HepG2 (cell line): ENCODE measurements at regions not wholly inside any gene's neighbourhood (a gene's known extent, or its start where the extent isn't known, plus 50 kb on each side); places are given as distances from the start of the nearest gene placed in this dataset.

Experiments
- CEBPG ChIP-seq: IDR thresholded peaks from 2 replicates; pipeline ENCODE4 v1.6.1; 2016
- ELF1 ChIP-seq: sonication (generic); formaldehyde crosslinking; IDR thresholded peaks from 2 replicates; pipeline ENCODE4 v1.4.0; 2020; ENCODE audit warnings: missing genetic modification reagents
- ELF3 ChIP-seq: IDR thresholded peaks from 2 replicates; pipeline ENCODE4 v1.6.1; 2016; ENCODE audit warnings: missing genetic modification reagents, missing compliant biosample characterization
- FOXK1 ChIP-seq: sonication (generic); formaldehyde crosslinking; IDR thresholded peaks from 2 replicates; pipeline ENCODE4 v1.4.0; 2020; ENCODE audit warnings: low read depth, missing genetic modification reagents, borderline replicate concordance
- GFI1 ChIP-seq: sonication (generic); formaldehyde crosslinking; IDR thresholded peaks from 2 replicates; pipeline ENCODE4 v1.5.0; 2020; ENCODE audit warnings: missing genetic modification reagents, mild to moderate bottlenecking, borderline replicate concordance
- GTF2F1 ChIP-seq: fragments of 150-350 bp; IDR thresholded peaks from 2 replicates; pipeline ENCODE4 v1.6.1; 2014; ENCODE audit warnings: low read length
- HOXD1 ChIP-seq: sonication (generic); formaldehyde crosslinking; IDR thresholded peaks from 2 replicates; pipeline ENCODE4 v1.5.0; 2020; ENCODE audit warnings: missing genetic modification reagents
- ISL2 ChIP-seq: sonication (generic); formaldehyde crosslinking; IDR thresholded peaks from 2 replicates; pipeline ENCODE4 v1.5.0; 2020; ENCODE audit warnings: missing genetic modification reagents
- KAT8 ChIP-seq: IDR thresholded peaks from 2 replicates; pipeline ENCODE4 v1.6.1; 2016; ENCODE audit warnings: missing genetic modification reagents, missing compliant biosample characterization
- MATR3 ChIP-seq: sonication (generic); formaldehyde crosslinking; IDR thresholded peaks from 2 replicates; pipeline ENCODE4 v1.4.0; 2020; ENCODE audit warnings: missing genetic modification reagents
- PCBP1 ChIP-seq: fragments of 200-400 bp; formaldehyde crosslinking; IDR thresholded peaks from 2 replicates; pipeline ENCODE4 v1.6.1; 2017; ENCODE audit warnings: mild to moderate bottlenecking, low read depth, low read length, borderline replicate concordance
- PCBP2 ChIP-seq: fragments of 200-400 bp; formaldehyde crosslinking; optimal IDR thresholded peaks from 2 replicates; pipeline ENCODE3; 2018; ENCODE audit warnings: low read length, low read depth; ENCODE audit not compliant: poor library complexity, severe bottlenecking
- PHF20 ChIP-seq: sonication (generic); formaldehyde crosslinking; IDR thresholded peaks from 2 replicates; pipeline ENCODE4 v1.5.0; 2020; ENCODE audit warnings: mild to moderate bottlenecking, missing genetic modification reagents
- RBAK ChIP-seq: sonication (generic); formaldehyde crosslinking; IDR thresholded peaks from 2 replicates; pipeline ENCODE4 v1.5.1; 2020; ENCODE audit warnings: mild to moderate bottlenecking, missing genetic modification reagents
- RBM39 ChIP-seq: fragments of 200-400 bp; formaldehyde crosslinking; IDR thresholded peaks from one replicate; pipeline ENCODE4 v1.6.1; 2018; ENCODE audit warnings: antibody characterized with exemption, mild to moderate bottlenecking, low read depth, low read length; ENCODE audit not compliant: poor library complexity, severe bottlenecking
- RORA ChIP-seq: sonication (generic); formaldehyde crosslinking; IDR thresholded peaks from 2 replicates; pipeline ENCODE4 v1.5.0; 2020; ENCODE audit warnings: mild to moderate bottlenecking, missing genetic modification reagents, moderate library complexity
- SMC3 ChIP-seq: IDR thresholded peaks from 2 replicates; pipeline ENCODE4 v1.6.1; 2011; ENCODE audit warnings: low read length, improper control_type of control experiment
- STAG1 ChIP-seq: sonication (generic); formaldehyde crosslinking; IDR thresholded peaks from 2 replicates; pipeline ENCODE4 v1.4.0; 2020; ENCODE audit warnings: missing genetic modification reagents
- TGIF2 ChIP-seq: IDR thresholded peaks from 2 replicates; pipeline ENCODE4 v1.6.1; 2016; ENCODE audit warnings: control low read depth, missing compliant biosample characterization
- ZFYVE20 ChIP-seq: sonication (generic); formaldehyde crosslinking; IDR thresholded peaks from 2 replicates; pipeline ENCODE4 v1.8.0; 2023; ENCODE audit warnings: low read depth, mild to moderate bottlenecking, moderate library complexity, missing genetic modification reagents, borderline replicate concordance
- ZNF124 ChIP-seq: sonication (generic); formaldehyde crosslinking; IDR thresholded peaks from 2 replicates; pipeline ENCODE4 v1.4.0; 2020; ENCODE audit warnings: missing genetic modification reagents
- ZNF558 ChIP-seq: sonication (generic); formaldehyde crosslinking; IDR thresholded peaks from 2 replicates; pipeline ENCODE4 v1.9.0; 2022; ENCODE audit warnings: mild to moderate bottlenecking, missing genetic modification reagents, borderline replicate concordance
- ZNF761 ChIP-seq: sonication (generic); formaldehyde crosslinking; conservative IDR thresholded peaks from 2 replicates; pipeline ENCODE4 v1.4.0; 2020; ENCODE audit warnings: mild to moderate bottlenecking, missing genetic modification reagents
- ZSCAN29 ChIP-seq: sonication (generic); formaldehyde crosslinking; conservative IDR thresholded peaks from 2 replicates; pipeline ENCODE4 v1.4.0; 2020; ENCODE audit warnings: mild to moderate bottlenecking, missing genetic modification reagents
- TF ChIP-seq, protein P1 (sequence below): IDR thresholded peaks from 2 replicates; pipeline ENCODE4 v1.6.1; 2016
- TF ChIP-seq, protein P2 (sequence below): sonication (generic); formaldehyde crosslinking; IDR thresholded peaks from 2 replicates; pipeline ENCODE4 v1.5.0; 2020; ENCODE audit warnings: missing genetic modification reagents
- TF ChIP-seq, protein P3 (sequence below): sonication (generic); formaldehyde crosslinking; IDR thresholded peaks from 2 replicates; pipeline ENCODE4 v1.8.0; 2022; ENCODE audit warnings: missing genetic modification reagents, mild to moderate bottlenecking, borderline replicate concordance
- TF ChIP-seq, protein P4 (sequence below): IDR thresholded peaks from 2 replicates; pipeline ENCODE4 v1.6.1; 2018; ENCODE audit warnings: missing genetic modification reagents, mild to moderate bottlenecking, missing compliant biosample characterization

DNA sequence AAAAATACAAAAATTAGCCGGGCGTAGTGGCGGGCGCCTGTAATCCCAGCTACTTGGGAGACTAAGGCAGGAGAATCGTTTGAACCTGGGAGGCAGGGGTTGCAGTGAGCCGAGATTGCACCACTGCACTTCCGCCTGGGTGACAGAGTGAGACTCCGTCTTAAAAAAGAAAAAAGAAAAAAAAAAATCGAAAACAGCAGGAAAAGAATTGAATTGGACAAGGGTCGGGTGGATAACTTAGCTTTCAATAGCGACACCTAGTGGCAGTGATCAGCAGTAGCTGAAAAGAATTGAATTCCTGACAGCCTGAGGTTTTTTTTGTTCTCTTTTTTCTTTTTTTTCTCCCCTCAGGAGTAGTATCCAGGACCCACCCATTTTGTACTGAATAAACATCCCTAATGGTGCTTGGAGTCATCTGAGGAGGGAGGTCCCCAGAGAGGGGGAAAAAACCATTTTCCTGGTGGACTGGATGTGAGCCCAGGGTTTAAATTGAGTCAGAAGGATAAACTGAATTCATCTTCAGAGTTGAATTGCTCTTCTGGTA is 55.1 kb downstream of the CYCS start (continued):
- TF ChIP-seq PCBP2 (no peak), RBAK (CRISPR knock-in tag) (no peak), MATR3 (CRISPR knock-in tag) (no peak), PHF20 (no peak), FOXK1 (CRISPR knock-in tag) (0 out of 2 replicates have a peak, but pooled peaks have one; percentile 15), ZNF124 (CRISPR knock-in tag) (0 out of 2 replicates have a peak, but pooled peaks have one; percentile 24), KAT8 (0 out of 2 replicates have a peak, but pooled peaks have one; percentile 21), SMC3 (peak; percentile 89), RBM39 (no peak), ZFYVE20 (CRISPR knock-in tag) (no peak), ELF1 (0 out of 2 replicates have a peak, but pooled peaks have one; percentile 20), GTF2F1 (no peak), ZSCAN29 (CRISPR knock-in tag) (no peak), ZNF761 (0 out of 2 replicates have a peak, but pooled peaks have one; percentile 47), GFI1 (0 out of 2 replicates have a peak, but pooled peaks have one; percentile 25), PCBP1 (no peak), ISL2 (0 out of 2 replicates have a peak, but pooled peaks have one; percentile 30), CEBPG (CRISPR knock-in tag) (no peak), RORA (CRISPR knock-in tag) (no peak), HOXD1 (no peak), ELF3 (CRISPR knock-in tag) (peak; percentile 47; the same call in 1 of the 2 replicates), STAG1 (CRISPR knock-in tag) (peak; percentile 82), ZNF558 (CRISPR knock-in tag) (no peak), TGIF2 (CRISPR knock-in tag) (no peak)
- TF ChIP-seq, protein P1, sequence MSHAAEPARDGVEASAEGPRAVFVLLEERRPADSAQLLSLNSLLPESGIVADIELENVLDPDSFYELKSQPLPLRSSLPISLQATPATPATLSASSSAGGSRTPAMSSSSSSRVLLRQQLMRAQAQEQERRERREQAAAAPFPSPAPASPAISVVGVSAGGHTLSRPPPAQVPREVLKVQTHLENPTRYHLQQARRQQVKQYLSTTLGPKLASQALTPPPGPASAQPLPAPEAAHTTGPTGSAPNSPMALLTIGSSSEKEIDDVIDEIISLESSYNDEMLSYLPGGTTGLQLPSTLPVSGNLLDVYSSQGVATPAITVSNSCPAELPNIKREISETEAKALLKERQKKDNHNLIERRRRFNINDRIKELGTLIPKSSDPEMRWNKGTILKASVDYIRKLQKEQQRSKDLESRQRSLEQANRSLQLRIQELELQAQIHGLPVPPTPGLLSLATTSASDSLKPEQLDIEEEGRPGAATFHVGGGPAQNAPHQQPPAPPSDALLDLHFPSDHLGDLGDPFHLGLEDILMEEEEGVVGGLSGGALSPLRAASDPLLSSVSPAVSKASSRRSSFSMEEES (CRISPR knock-in tag) = no peak
- TF ChIP-seq, protein P2, sequence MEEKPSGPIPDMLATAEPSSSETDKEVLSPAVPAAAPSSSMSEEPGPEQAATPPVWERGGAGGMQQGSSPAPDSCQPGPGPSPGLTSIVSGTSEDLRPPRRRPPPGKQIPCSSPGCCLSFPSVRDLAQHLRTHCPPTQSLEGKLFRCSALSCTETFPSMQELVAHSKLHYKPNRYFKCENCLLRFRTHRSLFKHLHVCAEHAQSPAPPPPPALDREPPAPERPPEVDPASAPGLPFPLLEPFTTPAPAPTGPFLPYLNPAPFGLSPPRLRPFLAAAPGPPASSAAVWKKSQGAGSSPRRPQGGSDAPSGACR (CRISPR knock-in tag) = no peak
- TF ChIP-seq, protein P3, sequence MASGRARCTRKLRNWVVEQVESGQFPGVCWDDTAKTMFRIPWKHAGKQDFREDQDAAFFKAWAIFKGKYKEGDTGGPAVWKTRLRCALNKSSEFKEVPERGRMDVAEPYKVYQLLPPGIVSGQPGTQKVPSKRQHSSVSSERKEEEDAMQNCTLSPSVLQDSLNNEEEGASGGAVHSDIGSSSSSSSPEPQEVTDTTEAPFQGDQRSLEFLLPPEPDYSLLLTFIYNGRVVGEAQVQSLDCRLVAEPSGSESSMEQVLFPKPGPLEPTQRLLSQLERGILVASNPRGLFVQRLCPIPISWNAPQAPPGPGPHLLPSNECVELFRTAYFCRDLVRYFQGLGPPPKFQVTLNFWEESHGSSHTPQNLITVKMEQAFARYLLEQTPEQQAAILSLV = no peak
- TF ChIP-seq, protein P4, sequence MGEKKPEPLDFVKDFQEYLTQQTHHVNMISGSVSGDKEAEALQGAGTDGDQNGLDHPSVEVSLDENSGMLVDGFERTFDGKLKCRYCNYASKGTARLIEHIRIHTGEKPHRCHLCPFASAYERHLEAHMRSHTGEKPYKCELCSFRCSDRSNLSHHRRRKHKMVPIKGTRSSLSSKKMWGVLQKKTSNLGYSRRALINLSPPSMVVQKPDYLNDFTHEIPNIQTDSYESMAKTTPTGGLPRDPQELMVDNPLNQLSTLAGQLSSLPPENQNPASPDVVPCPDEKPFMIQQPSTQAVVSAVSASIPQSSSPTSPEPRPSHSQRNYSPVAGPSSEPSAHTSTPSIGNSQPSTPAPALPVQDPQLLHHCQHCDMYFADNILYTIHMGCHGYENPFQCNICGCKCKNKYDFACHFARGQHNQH (CRISPR knock-in tag) = no peak
